Hepatocyte (in vitro differentiated cells): ENCODE measurements at regions not wholly inside any gene's neighbourhood (a gene's known extent, or its start where the extent isn't known, plus 50 kb on each side); places are given as distances from the start of the nearest gene placed in this dataset.

Experiments used
- CTCF ChIP-seq: fragments of 200-600 bp; sonication (generic); IDR thresholded peaks from 2 replicates; pipeline ENCODE4 v1.5.1; 2016; ENCODE audit warnings: antibody characterized with exemption, mild to moderate bottlenecking; ENCODE audit not compliant: poor library complexity
- EZH2phosphoT487 ChIP-seq: fragments of 200-600 bp; sonication (generic); IDR thresholded peaks from one replicate; pipeline ENCODE4 v1.6.1; 2018; ENCODE audit warnings: antibody characterized with exemption, mild to moderate bottlenecking, low read depth, moderate library complexity; ENCODE audit not compliant: unreplicated experiment, severe bottlenecking

GRCh38 chr15:95591270-95591669, 739.2 kb upstream of the NR2F2 start:
- no peak for TF ChIP-seq EZH2phosphoT487
- no peak for TF ChIP-seq CTCF
